Umbilical cord (tissue), 1 donor: ENCODE measurements at regions not wholly inside any gene's neighbourhood (a gene's known extent, or its start where the extent isn't known, plus 50 kb on each side); places are given as distances from the start of the nearest gene placed in this dataset.

ENCODE experiments used
- DNase-seq: peaks from one replicate; pipeline ENCODE4 v3.0.0-alpha.2; 2015; ENCODE audit warnings: low spot score

DNA sequence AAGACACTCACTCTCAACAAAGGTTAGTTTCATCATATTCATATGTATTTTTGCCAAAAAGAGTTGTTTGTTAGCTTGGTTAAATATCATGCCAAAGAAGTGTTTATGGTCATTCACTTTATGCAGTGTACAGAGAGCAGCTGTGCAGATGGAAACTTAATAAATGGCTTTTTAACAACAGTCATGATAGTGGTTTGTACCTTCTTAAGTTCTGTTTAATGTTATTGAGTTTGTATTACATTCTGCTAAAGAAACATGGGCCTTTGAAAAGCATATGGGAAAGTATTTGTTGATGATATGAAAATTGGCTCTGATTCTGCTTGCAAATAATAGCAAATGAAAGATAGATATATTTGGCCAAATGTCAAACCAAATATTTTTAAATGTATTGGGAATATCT lies 607.3 kb downstream of the NCAM2 start:
- DNase-seq = no peak

DNA sequence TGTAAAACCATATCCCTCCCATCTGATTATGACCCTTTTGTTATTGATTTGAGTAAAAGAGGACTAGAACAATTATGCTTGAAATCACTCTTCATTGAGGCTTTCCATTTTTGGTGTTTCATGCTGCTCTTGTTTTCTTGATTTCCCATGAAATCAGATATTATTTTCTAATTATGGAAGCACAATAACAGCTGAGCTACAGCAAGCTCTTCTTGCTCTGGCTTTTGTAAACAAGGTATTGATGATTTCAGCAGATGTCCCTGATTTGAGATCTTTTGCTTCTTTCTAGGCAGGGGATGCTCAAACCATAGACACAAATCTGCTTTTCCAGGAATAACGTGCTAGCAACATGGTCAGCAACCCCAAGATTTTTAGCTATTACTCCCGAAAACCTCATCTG lies 607.8 kb downstream of the NCAM2 start:
- no peak for DNase-seq

DNA sequence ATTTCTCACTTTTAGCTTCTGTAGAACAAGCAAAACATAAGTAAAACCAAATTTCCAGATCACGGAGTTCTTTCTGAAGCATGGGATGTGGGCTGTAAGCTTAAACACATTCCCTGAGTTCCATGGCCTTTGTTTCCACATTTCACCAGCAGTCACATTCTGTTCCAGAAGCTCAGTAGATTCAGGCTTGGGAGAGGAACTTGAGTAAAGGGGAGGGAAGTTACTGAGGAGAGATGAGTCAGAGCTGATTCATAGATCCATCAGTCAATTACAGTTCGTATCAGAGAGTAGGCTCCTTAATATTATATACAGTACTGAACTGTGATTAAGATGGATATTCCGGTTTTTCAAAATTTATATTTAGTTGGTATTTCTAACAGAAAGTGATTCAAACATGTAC lies 614.3 kb downstream of the NCAM2 start:
- DNase-seq = peak; percentile 10

DNA sequence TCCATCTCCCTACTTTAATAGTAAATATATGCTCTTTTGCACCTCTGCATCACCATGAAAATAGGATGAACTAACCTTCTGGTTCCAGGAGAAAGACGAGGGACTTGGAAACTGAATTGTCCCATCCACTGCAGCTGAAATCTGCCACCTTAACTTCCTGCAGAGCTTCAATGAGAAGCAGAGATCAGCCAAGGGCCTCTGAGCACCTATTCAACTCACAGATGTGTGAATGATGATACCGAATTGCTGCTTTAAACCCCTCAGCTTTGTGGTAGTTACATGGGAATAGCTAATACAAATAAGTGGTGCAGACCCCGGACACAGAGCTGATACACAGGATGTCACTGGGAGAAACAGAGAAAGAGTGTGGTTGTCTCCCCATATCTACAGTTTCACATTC lies 616.8 kb downstream of the NCAM2 start:
- no peak for DNase-seq

DNA sequence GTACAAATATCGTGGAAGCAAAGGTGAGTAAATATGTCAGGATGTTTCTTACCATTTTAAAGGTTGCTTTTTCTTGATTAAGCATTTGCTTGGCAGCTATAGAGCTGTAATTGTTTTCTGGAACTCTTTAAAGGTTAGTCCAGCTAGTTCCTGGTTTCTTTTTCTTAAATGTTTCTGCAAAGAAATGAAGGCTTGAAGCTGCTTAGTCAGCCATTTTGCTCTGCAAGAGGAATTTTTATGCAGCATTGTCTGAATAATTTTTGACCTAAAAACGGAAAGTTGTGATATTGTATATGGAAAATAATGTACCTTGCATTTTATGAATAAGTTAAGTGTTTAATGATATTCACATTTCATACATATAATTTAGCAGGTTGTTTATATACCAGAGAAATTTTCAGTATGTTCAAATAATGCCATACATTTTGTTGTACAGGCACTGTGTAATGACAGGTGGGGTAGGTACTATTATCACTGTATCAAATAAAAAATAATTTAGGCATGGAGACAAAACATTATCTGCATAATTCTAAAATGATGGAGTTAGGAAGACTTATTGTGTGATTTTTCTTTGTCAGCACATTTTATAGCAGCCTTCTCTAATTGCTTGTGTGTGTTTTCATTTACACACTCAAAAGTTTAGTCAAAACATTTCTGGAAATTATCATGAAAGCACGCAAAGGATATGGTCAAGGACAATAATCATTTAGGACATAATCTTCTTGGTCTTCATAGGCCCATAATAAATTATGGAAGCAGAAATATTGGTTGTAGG lies 624.4 kb downstream of the NCAM2 start:
- DNase-seq = no peak

DNA sequence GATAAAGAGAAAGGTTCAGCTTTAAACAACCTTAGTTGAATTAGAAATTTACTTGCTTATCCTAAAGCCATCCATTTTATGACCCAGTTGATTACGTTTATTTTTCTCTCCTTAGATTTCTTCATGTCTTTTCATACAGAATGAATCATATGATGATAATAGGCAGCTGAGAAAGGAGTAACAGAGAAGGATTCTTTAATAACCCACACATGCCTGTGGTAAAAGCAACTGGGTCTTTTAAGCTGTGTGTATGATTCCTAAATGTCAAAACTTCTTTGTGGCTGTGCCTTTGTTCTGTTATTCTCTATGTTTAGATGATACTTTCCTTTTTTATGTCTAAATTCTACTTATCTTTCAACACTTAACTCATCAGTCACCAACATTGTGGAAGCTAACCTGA lies 626.5 kb downstream of the NCAM2 start:
- DNase-seq = no peak

DNA sequence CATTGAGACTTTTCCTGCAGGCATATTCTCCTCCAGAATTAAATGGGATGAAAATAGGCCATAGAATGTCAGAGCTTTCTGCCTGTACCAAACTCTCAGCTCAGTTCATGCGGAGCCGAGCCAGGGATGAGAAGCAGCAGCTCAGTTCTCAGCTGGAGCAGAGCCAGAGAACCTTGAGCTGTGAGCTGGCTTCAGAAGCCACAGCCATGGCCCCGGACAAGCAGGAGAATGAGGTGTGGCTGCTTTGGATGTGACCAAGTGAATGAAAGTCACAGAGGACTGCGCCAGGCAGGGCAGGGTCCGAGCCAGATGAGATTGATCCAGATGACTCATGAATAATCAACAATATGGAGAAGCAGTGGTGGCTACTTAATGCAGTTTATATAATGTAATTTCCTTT lies 633.8 kb downstream of the NCAM2 start:
- no peak for DNase-seq

DNA sequence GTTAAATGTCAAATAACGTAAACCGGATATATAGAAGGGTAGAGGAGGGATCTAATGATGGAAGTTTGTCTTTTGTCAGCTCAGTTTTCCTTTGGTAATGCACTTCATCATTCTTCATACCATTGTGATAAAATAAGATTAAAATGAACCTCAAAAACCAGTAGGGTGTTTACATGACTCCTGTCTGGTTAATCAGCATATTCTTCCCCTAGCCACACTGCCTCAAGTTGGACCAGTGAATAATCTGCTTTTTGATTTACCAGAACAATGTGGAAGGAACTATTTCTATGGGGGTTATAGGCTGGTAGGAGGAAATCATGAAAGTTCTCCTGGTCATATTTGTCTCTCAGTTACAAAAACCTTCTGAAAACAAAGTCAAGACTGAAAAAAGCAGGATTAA lies 634.7 kb downstream of the NCAM2 start:
- DNase-seq = no peak

DNA sequence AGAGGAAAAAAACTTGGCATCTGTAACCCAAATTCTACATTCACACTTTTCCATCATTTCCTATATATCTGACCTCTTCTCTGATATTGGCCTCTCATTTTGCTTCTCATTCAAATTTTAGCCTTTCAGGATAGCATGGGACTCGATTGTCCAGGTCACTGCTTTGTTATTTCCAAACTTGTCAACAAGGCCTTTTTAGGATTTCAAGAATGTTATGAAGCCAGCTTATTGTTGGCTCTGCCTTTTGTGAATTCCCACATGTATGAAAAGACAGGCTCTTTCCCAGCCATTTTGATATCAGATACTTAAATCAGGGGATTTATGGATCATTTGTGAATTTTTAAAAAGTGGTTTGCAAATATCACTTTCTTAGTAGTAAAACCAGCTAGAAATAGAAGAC lies 663.5 kb downstream of the NCAM2 start:
- no peak for DNase-seq

DNA sequence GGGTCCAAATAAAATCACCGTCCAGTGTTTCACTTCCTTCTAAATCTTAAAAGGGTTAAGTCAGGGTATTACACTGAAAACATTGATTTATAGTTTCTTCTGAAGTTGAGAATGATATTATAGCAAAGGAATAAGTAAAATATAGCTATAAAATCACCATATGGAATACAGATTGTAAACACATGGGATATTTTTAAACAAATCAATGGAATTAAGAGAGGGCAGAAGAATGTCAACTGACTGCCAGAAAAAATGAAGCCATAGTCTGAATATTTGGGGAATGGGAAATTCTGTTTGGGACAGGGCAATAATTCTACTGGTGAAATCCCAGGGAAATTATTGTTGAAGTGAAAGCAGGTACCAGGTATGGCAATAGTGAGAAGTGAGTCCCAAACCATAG lies 664.6 kb downstream of the NCAM2 start:
- no peak for DNase-seq

DNA sequence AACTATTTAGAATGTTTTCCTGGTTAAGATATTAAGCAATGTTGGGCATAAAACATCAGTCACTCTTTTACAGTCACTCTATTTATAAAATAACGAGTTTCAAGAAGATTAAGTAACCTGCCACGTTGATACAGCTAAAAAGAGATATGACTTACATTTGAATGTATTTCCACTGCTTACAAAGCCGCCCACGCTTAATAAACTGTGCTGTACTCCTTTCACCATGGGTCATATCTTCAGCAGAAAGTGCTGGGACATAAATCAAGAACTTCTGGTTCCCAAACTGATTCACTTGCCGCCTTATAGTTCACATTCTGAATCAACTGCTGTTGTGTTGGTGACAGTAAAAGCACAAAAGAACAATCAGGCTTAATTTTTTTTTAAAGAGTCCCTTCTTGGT lies 666.7 kb downstream of the NCAM2 start:
- no peak for DNase-seq

DNA sequence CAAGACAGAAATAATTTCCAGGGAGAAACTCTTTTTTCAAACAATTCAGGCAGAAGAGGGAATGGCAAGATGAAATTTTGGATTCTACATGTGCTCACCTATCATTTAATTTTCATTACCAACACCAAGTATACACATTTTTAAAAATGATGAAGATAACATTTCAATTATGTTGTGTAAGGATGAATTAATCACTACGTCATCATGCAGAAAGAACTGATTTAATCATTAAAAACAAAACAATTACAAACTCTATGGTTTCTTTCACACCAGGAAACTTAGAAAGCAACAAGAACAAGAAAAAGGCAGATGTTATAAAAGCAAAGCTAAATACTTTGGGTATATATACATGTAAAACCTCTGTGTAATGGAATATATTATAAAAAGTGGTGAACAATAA lies 668.5 kb downstream of the NCAM2 start:
- no peak for DNase-seq

DNA sequence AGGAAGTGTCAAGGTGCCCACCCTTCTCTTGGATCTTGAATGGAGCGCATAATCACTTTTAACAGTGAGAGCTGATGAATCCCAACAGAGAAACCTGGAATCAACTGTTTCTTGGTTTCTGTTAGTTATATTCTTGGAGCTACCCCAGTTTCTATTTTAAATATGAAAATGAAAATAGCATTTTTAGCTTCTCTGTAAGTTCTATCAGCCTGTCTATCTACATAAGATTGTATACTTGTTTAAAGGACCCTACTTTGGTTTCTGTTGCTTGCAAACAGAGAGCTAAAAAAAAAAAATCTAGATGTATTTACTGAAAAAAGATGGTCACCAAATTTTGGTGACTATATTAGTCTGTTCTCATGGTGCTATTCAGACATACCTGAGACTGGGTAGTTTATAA lies 670.0 kb downstream of the NCAM2 start:
- DNase-seq = no peak

DNA sequence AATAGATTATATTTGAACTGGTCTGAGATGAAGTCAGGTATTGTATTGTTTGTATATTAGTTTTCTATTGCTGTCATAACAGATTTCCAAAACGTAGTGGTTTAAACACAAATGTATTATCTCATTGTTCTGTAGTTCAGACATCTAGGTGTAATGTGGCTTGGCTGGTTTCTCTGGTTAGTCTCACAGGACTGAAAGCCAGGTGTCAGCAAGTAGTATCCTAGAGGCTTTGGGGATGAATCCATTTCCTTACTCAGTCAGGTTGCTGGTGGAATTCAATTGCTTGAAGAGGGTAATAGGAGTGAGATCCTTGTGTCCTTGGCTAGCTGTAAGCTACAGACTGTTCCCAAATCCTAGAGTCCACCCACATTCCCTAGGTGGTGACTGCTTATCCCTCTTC lies 675.8 kb downstream of the NCAM2 start:
- peak; percentile 4 for DNase-seq

DNA sequence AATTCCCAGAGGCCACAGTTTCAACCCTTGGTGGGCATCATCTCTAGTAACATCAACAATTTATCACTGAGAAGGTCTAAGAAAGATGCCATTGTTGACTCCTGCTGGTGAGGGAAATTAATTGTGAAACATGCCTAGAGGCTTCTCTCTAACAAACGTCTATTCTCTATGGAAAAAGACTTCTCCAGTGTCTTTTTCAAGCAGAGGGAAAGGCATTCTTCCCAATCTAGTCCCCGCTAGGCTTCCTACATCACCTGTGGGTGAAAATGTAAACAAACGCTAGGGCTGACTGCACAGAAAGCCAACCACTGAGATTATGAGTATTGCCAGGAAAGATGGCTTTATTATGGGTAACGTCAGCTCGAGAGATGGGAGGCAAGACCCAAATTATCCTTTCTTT lies 677.4 kb downstream of the NCAM2 start:
- no peak for DNase-seq

DNA sequence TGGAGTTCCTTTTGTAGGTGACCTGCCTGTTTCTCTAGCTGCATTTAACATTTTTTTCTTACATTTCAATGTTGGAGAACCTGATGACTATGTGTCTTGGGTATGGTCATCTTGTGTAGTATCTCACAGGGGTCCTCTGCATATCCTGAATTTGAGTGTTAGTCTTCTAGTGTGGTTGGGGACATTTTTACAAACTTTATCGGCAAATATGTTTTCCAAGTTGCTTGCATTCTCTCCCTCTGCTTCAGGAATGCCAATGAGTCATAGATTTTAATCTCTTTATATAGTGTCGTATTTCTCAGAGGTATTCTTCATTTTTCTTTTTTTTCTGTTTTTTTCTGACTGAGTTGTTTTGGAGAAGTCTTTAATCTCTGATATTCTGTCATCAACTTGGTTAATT lies 684.0 kb downstream of the NCAM2 start:
- no peak for DNase-seq

DNA sequence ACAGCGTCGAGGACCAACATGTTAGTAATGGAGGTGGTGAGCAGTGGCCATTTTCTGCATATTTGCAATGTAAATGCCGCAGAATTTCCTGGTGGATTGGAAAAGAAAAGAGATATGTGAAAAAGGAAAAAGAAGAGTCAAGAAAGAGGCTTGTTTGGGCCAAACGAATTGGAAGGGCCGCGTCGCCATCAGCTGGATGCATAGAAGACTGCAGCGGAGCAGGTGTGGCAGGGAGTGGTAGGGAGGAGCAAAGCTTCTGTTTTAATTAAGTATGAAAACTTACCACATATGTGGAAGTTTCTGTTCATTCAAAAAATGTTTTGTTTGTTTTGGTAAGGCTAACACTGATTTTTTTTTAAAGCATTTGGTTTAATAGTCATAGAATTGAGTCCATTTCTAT lies 690.7 kb downstream of the NCAM2 start:
- no peak for DNase-seq

DNA sequence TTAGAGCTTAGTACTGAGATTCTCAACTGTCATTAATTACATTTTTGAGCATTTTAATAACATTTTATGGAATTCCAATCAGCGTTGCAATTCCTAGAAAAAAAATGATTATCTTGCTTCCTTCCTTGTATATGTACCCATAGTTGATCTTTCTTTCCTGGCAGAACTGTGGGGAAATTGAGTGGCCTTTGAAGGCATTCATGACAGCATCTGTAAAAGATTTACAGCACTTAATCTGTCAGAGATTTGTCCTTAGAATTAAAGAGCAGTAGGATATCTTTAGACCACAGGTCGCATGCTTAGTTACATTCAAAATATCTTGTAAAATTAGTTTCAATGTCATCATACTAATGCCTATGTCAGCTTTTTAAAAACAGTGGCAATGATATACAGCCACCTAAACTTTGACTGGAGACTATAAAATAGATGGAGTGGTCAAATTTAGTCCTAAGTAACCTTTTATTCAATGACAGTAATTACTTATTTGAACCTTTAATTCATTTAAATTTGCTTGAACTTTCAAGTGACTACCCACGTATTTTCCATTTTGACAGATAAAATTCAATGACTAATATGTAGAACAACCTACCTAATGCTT lies 692.0 kb downstream of the NCAM2 start:
- no peak for DNase-seq

DNA sequence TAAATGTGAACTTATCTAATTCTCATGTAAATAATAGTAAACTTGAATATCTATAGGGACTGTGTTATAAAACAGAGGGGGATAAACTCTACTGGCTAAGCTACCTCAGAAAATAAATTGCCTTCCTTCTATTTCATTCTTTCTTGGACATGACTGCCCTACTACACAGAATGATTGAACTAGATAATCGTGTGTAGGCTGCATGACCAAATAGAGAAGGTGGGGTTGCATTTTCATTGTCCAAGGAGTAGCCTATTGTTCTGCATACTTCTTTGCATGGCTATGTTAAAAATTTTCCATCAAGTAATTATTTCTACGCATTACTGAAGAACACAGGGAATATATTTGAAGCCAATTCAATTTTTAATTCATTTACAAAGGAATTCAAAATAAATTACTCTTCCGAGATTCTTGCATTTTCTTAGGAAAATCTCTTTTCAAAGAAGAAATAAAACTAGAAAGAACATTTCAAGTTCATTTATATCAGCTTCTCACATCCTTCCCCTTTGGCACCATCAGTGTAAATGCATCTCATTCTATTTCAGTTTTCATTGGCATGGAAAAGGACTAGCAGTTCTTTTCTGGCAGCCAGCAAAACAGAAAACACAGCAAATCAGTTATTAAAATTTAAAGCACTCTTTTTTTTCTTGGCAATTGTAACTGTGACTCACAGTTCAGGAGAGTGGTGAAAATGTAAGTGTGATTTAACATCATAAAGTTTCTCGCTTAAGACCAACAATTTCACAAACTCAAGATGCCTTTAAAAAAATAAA lies 714.7 kb downstream of the NCAM2 start:
- DNase-seq = peak; percentile 30

DNA sequence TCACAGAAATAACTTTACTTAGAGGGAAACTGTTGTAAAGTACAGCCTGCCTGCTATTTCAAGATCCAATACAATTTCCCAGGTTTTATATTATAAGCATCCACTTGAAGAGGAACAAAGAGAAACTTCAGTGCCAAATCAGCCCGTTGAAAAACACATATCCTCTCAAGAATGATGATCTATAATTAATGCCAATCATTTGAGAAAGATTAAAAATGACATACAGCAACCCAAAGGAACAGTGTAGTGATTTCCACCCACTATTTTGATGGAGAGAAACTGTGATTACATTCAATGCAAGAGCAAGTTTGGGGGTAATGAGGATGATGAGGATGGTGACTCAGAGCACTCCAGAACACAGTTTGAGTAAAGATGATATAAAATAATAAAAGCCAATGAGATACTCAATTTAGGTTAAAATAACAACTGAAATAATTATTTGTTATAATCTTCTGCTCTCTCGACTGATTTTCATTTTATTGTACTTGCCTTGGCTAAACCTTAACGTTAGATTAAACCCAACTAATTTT lies 715.5 kb downstream of the NCAM2 start:
- no peak for DNase-seq

DNA sequence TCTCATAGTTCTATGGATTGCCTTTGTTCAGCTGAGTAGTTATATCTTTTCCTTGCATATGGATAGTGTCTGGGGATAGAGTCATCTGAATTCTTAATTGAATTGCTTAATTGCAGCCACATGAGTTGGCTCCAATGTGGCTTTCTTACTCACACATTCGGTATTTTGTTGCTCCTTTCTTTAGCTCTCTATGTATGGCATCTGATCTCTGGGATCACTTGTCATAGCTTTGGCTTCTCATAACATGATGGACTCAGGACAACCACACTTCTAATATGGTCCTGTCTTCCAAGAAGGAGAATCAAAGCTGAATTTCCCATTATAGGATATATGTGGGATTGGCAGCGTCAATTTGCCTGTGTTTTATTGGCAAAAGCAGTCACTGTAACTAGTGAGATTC lies 716.2 kb downstream of the NCAM2 start:
- DNase-seq = no peak

DNA sequence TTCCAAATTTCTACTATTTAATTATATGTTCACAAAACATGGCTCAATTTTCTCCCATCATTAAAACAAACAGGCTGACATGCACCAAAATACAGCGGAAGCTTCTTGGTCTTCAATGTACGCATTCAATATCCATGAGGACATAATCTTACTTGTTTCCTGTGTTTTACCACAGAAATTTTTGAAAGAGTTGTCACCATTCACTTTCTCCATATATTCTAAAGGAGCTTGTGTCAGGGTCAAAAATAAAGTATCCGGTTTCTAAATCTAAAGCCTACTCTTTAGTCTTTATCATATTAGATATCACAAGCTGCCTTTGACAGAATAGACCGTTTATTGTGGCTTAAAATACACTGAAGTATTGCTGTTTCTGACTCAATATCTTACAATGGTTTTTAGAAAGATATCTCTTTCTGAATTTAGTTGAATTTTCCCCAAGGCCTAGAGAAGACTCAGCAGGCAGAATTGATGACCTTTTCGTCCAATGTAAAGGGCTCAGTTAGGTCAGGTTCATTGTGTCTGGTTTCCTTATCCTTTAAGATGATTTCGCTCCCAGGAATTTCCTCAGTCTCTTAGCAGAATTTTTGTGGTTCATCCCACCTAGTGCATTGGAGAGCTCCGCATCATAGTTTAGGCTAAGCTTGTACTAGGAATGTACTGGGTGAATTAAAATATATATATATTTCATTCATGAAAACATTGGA lies 717.2 kb downstream of the NCAM2 start:
- DNase-seq = no peak
